Choroid plexus epithelial cell (primary cell): ENCODE measurements at regions not wholly inside any gene's neighbourhood (a gene's known extent, or its start where the extent isn't known, plus 50 kb on each side); places are given as distances from the start of the nearest gene placed in this dataset.

Experiments used
- DNase-seq: peaks from one replicate; pipeline ENCODE4 v3.0.0-alpha.2; 2010; ENCODE audit warnings: low read depth
- H3K4me3 ChIP-seq: 2 replicates; pipeline ENCODE4 v1.5.1; 2011; ENCODE audit warnings: low read depth, mild to moderate bottlenecking, control low read depth, low read length, moderate library complexity
- TF ChIP-seq, protein P1 (sequence below): conservative IDR thresholded peaks from 2 replicates; pipeline ENCODE4 v1.5.1; 2011; ENCODE audit warnings: low read depth, mild to moderate bottlenecking, control low read depth, inconsistent platforms, low read length, moderate library complexity

DNA sequence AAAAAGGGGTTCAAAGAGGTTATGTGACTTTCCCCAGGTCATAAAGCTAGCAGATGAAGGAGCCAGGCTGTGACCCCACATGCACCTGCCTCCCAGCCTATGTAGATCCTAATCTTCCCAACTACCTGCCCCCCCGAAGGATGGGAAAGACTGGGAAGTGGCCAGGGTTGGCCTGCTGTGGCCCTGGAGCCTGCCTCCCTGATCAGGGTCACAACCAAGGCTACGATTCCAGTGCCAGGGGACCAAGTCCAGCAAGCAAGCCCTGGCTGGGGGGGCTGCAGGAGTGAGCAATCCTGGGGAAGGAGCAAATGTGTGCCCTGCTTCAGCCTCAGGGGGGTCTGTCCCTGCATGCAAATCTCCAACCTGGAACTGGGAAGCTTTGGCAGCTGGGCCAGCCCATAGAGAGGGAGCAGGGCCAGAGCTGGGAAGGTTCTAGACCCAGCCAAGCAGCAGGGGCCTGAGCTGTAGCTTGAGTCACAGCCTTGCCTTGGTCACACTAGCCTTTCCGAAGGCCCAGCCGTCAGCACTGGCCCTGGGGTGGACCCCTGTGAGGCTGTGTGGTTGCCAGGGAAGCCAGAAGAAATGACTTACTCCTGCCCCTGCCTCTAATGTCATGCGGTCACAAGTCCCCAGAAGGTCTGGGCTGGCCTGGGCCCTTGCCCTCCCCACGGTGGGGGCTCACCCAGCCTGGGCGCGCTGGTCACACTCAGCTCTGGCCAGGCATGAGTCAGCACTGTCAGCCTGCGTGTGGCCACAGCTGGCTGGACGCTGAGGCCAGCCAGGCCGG is 96.4 kb upstream of the ZMIZ1 start:
- TF ChIP-seq, protein P1, sequence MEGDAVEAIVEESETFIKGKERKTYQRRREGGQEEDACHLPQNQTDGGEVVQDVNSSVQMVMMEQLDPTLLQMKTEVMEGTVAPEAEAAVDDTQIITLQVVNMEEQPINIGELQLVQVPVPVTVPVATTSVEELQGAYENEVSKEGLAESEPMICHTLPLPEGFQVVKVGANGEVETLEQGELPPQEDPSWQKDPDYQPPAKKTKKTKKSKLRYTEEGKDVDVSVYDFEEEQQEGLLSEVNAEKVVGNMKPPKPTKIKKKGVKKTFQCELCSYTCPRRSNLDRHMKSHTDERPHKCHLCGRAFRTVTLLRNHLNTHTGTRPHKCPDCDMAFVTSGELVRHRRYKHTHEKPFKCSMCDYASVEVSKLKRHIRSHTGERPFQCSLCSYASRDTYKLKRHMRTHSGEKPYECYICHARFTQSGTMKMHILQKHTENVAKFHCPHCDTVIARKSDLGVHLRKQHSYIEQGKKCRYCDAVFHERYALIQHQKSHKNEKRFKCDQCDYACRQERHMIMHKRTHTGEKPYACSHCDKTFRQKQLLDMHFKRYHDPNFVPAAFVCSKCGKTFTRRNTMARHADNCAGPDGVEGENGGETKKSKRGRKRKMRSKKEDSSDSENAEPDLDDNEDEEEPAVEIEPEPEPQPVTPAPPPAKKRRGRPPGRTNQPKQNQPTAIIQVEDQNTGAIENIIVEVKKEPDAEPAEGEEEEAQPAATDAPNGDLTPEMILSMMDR = no peak
- DNase-seq = peak; percentile 83
- no peak overlapping the region for H3K4me3 ChIP-seq

DNA sequence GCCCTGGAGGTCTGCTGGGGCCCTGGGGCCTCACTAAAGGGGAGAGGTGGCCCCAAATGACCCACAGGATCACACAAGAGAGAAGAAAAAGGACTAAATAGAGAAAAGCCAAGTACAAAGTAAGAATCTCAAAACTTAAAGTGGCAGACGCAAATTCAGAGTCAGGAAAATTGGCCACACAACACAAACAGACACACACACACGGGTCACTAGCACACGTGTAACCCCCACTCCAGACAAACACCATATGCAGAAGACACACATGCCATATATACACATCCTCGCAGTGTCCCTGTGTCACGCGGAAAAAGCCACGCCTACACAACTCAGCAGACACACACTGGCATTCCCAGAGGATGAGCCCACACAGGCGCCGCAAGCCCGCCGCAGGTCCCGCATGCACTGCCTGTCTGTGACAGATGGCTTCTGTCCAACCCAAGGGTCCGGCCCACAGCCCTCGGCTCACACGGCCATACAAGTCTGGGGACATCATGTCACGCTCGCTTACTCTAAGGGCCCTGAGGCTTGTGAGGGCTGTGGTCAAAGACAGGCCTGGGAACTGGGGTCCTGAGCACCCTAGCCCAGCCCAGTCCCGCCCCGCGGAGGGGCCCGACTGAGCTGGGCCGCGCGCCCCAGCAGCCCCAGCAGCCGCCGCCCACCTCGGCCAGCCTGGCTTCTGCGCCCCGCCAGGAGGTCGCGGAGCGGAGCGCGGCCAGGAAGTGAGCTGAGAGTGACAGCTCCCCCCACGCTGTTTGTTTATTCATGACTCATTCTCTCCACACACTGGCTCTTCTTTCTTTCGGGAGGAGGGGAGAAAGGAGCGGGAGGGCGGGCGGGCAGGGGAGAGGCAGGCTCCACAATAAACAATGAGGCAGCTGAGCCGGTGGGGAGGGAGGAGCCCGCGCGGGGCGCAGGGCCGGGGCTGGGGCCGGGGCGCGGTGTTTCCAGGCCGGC is 95.5 kb upstream of the ZMIZ1 start:
- TF ChIP-seq, protein P1 = no peak
- DNase-seq = peak; percentile 96
- H3K4me3 ChIP-seq = peak overlapping the region; percentile 49

DNA sequence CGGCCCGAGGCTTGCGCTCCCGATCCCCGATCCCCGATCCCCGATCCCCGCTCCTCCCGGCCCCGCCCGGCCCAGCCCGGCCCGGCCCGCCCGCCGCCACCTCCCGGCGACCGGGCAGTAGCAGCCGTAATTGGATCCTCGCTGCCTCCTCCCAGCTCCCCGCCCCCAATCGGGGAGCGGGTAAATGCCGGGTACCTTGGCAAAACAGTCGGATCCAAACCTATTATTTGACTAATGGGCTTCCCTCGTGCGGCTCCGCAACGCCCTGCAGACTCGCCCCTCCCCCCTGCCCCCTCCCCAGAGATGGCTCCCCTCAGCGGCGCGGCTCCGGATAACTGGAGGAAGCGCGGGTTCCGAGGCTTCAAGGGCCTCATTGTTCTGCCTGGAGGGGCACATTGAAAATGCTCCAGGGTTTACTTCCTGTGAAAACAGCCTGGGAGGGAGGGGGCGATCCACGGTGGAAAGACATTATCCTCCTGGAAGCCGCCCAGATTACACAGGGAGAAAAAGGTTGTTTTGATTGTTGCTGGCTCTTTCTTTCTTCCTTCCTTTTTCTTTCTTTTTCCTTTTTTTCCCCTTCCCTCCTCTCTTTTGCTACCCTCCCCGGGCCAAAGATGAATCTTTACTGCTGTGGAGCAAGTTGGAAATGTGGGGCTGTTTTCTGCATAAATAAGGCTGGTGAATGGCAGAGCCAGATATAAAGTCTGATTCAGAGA is 94.7 kb upstream of the ZMIZ1 start:
- TF ChIP-seq, protein P1 = no peak
- H3K4me3 ChIP-seq = peak overlapping the region; percentile 45
- peak; percentile 67 for DNase-seq

DNA sequence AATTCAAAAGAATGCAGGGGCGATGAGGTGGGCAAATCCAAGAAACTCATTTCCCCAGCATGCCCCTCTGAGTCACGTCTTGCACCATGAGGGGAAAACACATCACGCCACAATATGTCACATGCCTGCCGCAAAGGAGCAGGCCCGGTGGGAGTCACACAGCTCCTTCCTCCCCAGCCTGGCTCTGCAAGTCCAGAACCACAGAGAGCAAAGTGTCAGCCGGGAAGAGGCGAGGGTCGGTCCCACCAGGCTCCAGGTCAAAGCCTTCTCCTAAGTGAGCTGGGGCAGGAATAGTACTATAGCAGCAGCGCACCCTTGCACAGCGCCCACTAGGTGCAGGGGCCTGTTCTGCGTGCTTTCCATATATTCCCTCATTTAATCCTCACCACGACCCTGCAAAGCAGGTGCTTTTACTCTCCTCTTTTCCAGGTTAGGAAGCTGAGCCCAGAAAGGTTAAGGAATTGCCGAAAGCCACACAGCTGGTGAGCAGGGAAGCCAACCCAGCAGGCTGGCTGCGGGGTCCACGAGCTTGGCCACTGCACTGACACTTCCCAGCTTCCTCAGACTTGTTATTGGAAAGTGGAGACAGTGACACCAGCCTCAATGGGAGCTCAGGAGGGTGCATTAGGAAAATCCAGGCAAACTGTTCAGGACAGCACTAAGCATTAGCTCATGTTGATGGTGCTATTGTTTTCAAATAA is 94.0 kb upstream of the ZMIZ1 start:
- peak; percentile 88 for DNase-seq
- no peak overlapping the region for H3K4me3 ChIP-seq
- TF ChIP-seq, protein P1 = peak; percentile 86

DNA sequence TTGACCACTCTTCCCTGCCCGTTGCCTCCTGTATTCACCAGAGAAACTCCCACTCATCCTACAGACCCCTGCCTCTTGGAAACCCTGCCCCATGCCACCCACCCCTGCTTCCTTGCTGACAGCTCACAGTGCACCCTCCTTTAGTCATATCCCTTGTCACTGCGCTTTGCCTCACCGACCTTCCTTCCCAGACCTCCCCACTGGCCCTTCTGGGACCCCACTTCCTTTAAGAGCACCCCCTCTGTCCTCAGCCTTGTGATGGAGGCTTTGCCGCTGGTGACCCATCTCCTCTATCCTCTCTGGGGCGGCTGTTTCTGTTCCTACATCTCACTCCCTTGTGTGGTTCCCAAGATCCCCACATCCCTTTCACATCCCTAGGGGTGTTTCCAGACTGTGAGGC is 92.8 kb upstream of the ZMIZ1 start:
- no peak overlapping the region for H3K4me3 ChIP-seq
- TF ChIP-seq, protein P1 = no peak
- no peak for DNase-seq

DNA sequence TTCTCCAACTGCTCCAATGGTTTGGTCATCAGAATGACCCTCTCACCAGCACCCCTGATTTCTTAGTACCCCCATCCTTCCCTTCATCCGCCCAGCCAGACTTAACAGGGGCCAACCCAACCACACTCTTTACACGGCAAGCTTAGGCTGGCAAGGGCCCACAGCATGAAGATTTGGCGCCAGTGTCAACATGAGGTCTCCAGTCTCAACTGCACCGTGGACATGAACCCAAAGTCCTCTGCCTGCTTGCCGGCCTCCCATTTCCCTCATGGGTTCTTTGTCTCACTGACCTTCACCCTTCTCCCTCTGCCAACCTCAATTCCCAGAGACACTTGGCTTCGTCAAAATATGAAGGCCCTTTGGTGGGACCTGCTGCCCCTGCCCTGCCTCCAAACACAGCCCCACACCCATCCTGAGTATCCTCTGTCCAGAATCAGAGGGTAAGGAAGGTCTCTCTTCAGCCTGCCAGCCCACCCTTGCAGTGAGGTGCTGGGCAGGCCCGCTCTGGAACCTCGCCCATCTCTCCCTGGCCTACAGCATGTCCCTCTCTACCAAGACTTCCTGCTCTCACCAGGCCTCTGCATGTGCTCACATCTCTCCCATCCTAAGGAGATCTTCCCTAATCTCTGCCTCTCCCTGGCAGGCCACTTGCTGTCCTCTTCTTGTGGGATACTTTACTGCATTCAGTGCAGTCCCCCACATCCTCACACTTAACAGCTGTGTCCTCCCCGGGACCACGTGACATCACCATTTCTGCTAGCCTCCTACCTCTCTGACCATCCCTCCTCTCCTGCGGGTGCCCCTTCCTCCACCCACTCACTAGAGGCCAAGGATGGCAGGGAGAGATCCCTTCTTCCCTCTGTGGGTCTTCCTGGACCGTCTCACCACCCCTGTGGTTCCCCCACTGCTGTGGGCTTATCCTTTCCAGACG is 91.7 kb upstream of the ZMIZ1 start:
- no peak overlapping the region for H3K4me3 ChIP-seq
- no peak for DNase-seq
- TF ChIP-seq, protein P1 = no peak
